H1 (cell line): ENCODE measurements at regions not wholly inside any gene's neighbourhood (a gene's known extent, or its start where the extent isn't known, plus 50 kb on each side); places are given as distances from the start of the nearest gene placed in this dataset.

Source experiments
- CTCF ChIA-PET: fragments of 300-600 bp; sonication (Branson Sonifier 250); formaldehyde crosslinking; loops from one replicate; lab custom pipeline; 2021; ENCODE audit not compliant: partially characterized antibody; lab: Charles Lee
- POLR2A ChIA-PET: fragments of 300-600 bp; sonication (Branson Sonifier 250); formaldehyde crosslinking; loops from one replicate; lab custom pipeline; 2021; ENCODE audit warnings: inconsistent platforms; ENCODE audit not compliant: partially characterized antibody; lab: Charles Lee
- DNase-seq, 2 experiments: peaks; one replicate each; pipeline versions ENCODE4 v3.0.0 to v3.0.0-alpha.2; 2010 to 2022; ENCODE audit warnings: low spot score in 2 of 2, low read depth in 1 of 2, mixed read lengths in 1 of 2
- FAIRE-seq: peaks from 2 replicates; lab custom pipeline; 2011; peaks lifted over from hg19 to GRCh38; lab: Jason Lieb, UNC
- H2AFZ ChIP-seq: 2 replicates; pipeline ENCODE4 v1.8.1; 2012; ENCODE audit warnings: low read length, inconsistent platforms
- H2AK5ac ChIP-seq: 2 replicates; pipeline ENCODE4 v1.6.1; 2013; ENCODE audit warnings: low read depth, low read length
- H2BK120ac ChIP-seq: replicated peaks from 2 replicates; pipeline ENCODE3; 2013; ENCODE audit warnings: low read depth, low read length, inconsistent platforms
- H2BK12ac ChIP-seq: 2 replicates; pipeline ENCODE4 v1.6.1; 2013; ENCODE audit warnings: low read depth, low read length
- H2BK15ac ChIP-seq: 2 replicates; pipeline ENCODE4 v1.6.1; 2013; ENCODE audit warnings: low read length
- H2BK20ac ChIP-seq: 2 replicates; pipeline ENCODE4 v1.6.1; 2013; ENCODE audit warnings: low read length
- H2BK5ac ChIP-seq: 2 replicates; pipeline ENCODE4 v1.6.1; 2013; ENCODE audit warnings: low read depth, low read length
- H3K14ac ChIP-seq: 2 replicates; pipeline ENCODE4 v1.6.1; 2013; ENCODE audit warnings: inconsistent platforms; ENCODE audit not compliant: insufficient read length
- H3K18ac ChIP-seq: 2 replicates; pipeline ENCODE4 v1.6.1; 2013; ENCODE audit warnings: low read length; ENCODE audit errors: extremely low read depth
- H3K23ac ChIP-seq: 2 replicates; pipeline ENCODE4 v1.6.1; 2013; ENCODE audit warnings: inconsistent platforms; ENCODE audit not compliant: insufficient read length
- H3K23me2 ChIP-seq: 2 replicates; pipeline ENCODE4 v1.6.1; 2013; ENCODE audit warnings: low read depth, low read length
- H3K27ac ChIP-seq: 2 replicates; pipeline ENCODE4 v1.6.1; 2011; ENCODE audit warnings: low read depth, low read length, inconsistent platforms
- H3K27me3 ChIP-seq, 4 experiments: replicated peaks in 1 of 4; 1 replicate in 1 of 4; 2 replicates in 3 of 4; pipeline versions ENCODE4 v1.6.1 to v1.8.1; 2011 to 2013; ENCODE audit warnings: low read length in 3 of 4, mild to moderate bottlenecking in 3 of 4, inconsistent platforms in 2 of 4, mixed read lengths in 2 of 4, moderate library complexity in 1 of 4; ENCODE audit not compliant: control insufficient read depth in 3 of 4, insufficient read depth in 3 of 4; ENCODE audit errors: extremely low read depth in 1 of 4
- H3K36me3 ChIP-seq, 4 experiments: 2 replicates each; pipeline versions ENCODE4 v1.6.1 to v1.8.1; 2011 to 2013; ENCODE audit warnings: mild to moderate bottlenecking in 4 of 4, low read length in 3 of 4, moderate library complexity in 2 of 4, control low read depth in 1 of 4, inconsistent platforms in 1 of 4; ENCODE audit not compliant: insufficient read depth in 4 of 4, control insufficient read depth in 2 of 4
- H3K4ac ChIP-seq: replicated peaks from 2 replicates; pipeline ENCODE3; 2013; ENCODE audit warnings: low read length, low read depth, mixed read lengths, inconsistent platforms; ENCODE audit not compliant: insufficient read length
- H3K4me1 ChIP-seq, 4 experiments: replicated peaks in 1 of 4; 1 replicate in 1 of 4; 2 replicates in 3 of 4; pipeline versions ENCODE4 v1.6.1 to v1.8.1; 2011 to 2013; ENCODE audit warnings: low read length in 3 of 4, inconsistent platforms in 2 of 4, mixed read lengths in 1 of 4; ENCODE audit not compliant: insufficient read depth in 4 of 4, control insufficient read depth in 3 of 4
- H3K4me2 ChIP-seq, 2 experiments: 2 replicates each; pipeline versions ENCODE4 v1.6.1 to v1.8.1; 2011 to 2013; ENCODE audit warnings: low read depth in 2 of 2, low read length in 2 of 2, control low read depth in 1 of 2, inconsistent platforms in 1 of 2, mild to moderate bottlenecking in 1 of 2; ENCODE audit not compliant: insufficient read depth in 1 of 2
- H3K4me3 ChIP-seq, 4 experiments: fragments of 200-600, 300-600 bp in 1 of 4; sonication (generic), shearing (Covaris generic), sonication (Bioruptor Twin) in 1 of 4; 2 replicates each; pipeline versions ENCODE4 v1.5.1 to v1.8.1; 2011 to 2016; ENCODE audit warnings: low read length in 4 of 4, low read depth in 3 of 4, control low read depth in 2 of 4, inconsistent platforms in 2 of 4, mild to moderate bottlenecking in 2 of 4, mixed read lengths in 1 of 4, moderate library complexity in 1 of 4; ENCODE audit not compliant: insufficient read depth in 2 of 4; ENCODE audit errors: extremely low read depth in 1 of 4
- H3K56ac ChIP-seq: replicated peaks from 2 replicates; pipeline ENCODE3; 2013; ENCODE audit warnings: low read depth, mild to moderate bottlenecking, mixed read lengths, low read length, inconsistent platforms; ENCODE audit not compliant: insufficient read length
- H3K79me1 ChIP-seq: 2 replicates; pipeline ENCODE4 v1.6.1; 2013; ENCODE audit warnings: low read depth, low read length, control low read depth
- H3K79me2 ChIP-seq, 2 experiments: 2 replicates each; pipeline versions ENCODE4 v1.6.1 to v1.8.1; 2012 to 2013; ENCODE audit warnings: low read length in 2 of 2, mild to moderate bottlenecking in 2 of 2, inconsistent platforms in 1 of 2; ENCODE audit not compliant: insufficient read depth in 2 of 2, control insufficient read depth in 1 of 2
- H3K9ac ChIP-seq, 4 experiments: replicated peaks in 1 of 4; 1 replicate in 1 of 4; 2 replicates in 3 of 4; pipeline versions ENCODE4 v1.6.1 to v1.8.1; 2011 to 2013; ENCODE audit warnings: low read depth in 3 of 4, low read length in 3 of 4, control low read depth in 2 of 4, mild to moderate bottlenecking in 2 of 4, moderate library complexity in 2 of 4, inconsistent platforms in 1 of 4; ENCODE audit errors: extremely low read depth in 1 of 4
- H3K9me3 ChIP-seq, 2 experiments: 2 replicates each; pipeline versions ENCODE4 v1.6.1 to v1.8.1; 2012 to 2013; ENCODE audit warnings: mild to moderate bottlenecking in 2 of 2, moderate library complexity in 2 of 2, control low read depth in 1 of 2, inconsistent platforms in 1 of 2, low read depth in 1 of 2, low read length in 1 of 2, mixed read lengths in 1 of 2; ENCODE audit not compliant: insufficient read depth in 2 of 2
- H4K20me1 ChIP-seq, 2 experiments: replicated peaks in 1 of 2; 2 replicates each; pipeline versions ENCODE3 to v1.8.1; 2011 to 2013; ENCODE audit warnings: inconsistent platforms in 2 of 2, low read length in 2 of 2, mild to moderate bottlenecking in 1 of 2; ENCODE audit not compliant: insufficient read depth in 2 of 2, control insufficient read depth in 1 of 2
- H4K5ac ChIP-seq: 2 replicates; pipeline ENCODE4 v1.6.1; 2013; ENCODE audit warnings: low read length, low read depth, mixed read lengths, inconsistent platforms; ENCODE audit not compliant: insufficient read length
- H4K8ac ChIP-seq: 2 replicates; pipeline ENCODE4 v1.8.0; 2013; ENCODE audit warnings: mild to moderate bottlenecking, moderate library complexity, low read length, inconsistent platforms; ENCODE audit not compliant: insufficient read depth; ENCODE audit errors: extremely low read depth
- H4K91ac ChIP-seq: replicated peaks from 2 replicates; pipeline ENCODE3; 2013; ENCODE audit warnings: low read length, mixed read lengths, inconsistent platforms; ENCODE audit not compliant: insufficient read length
- BACH1 ChIP-seq: IDR thresholded peaks from 2 replicates; pipeline ENCODE4 v1.6.1; 2012; ENCODE audit warnings: low read length, improper control_type of control experiment
- HDAC6 ChIP-seq: IDR thresholded peaks from one replicate; pipeline ENCODE4 v1.7.1; 2012; ENCODE audit warnings: low read depth, mild to moderate bottlenecking, inconsistent platforms, low read length, moderate library complexity
- WGBS, 2 experiments: shearing (Covaris generic) in 1 of 2; methylation state at CpG; one replicate each; pipeline versions ENCODE4 v1.1.6 to v1.1.7; 2013 to 2015; ENCODE audit warnings: low lambda C conversion rate in 2 of 2, mixed read lengths in 2 of 2, inconsistent platforms in 1 of 2, low coverage in 1 of 2, missing lambda C conversion rate in 1 of 2; ENCODE audit not compliant: insufficient replicate concordance in 2 of 2, insufficient coverage in 1 of 2, insufficient read length in 1 of 2; ENCODE audit errors: extremely low coverage in 1 of 2, missing lambda C conversion rate in 1 of 2; 5-methylcytosine and 5-hydroxymethylcytosine counted together

- H3K23me2 ChIP-seq = no peaks in the 10 kb centered on the region
- H4K5ac ChIP-seq = no peak overlapping the region
- H2BK20ac ChIP-seq = no peak overlapping the region
- H3K79me2 ChIP-seq = no peaks in the 10 kb centered on the region
- FAIRE-seq = no peak
- H3K36me3 ChIP-seq = no peaks in the 10 kb centered on the region
- 95% methylated on average over 3 of the region's 3 CpGs; no CpG with 5 or more reads in 1 of the 2 experiments for WGBS, 2 experiments
- H2BK12ac ChIP-seq = no peak overlapping the region
- H4K91ac ChIP-seq = no peak overlapping the region
- H3K27ac ChIP-seq = no peak overlapping the region
- H3K23ac ChIP-seq = no peak overlapping the region
- H3K56ac ChIP-seq = no peak overlapping the region
- H3K4me2 ChIP-seq = no peak overlapping the region
- no peak overlapping the region for H3K9ac ChIP-seq
- ChIA-PET CTCF (interaction anchor here (1.6 kb wide), 1 partner anchor 123 kb away, joined by 3 read pairs; no protein-coding TSS in a partner anchor), POLR2A (no interaction called here)
- no peak overlapping the region for H2BK15ac ChIP-seq
- TF ChIP-seq BACH1 = no peak
- no peak for TF ChIP-seq HDAC6
- no peak overlapping the region for H2BK5ac ChIP-seq
- H4K20me1 ChIP-seq = no peaks in the 10 kb centered on the region
- H3K14ac ChIP-seq = no peak overlapping the region
- no peaks in the 10 kb centered on the region for H3K79me1 ChIP-seq
- H3K9me3 ChIP-seq = no peaks in the 10 kb centered on the region
- H3K4me1 ChIP-seq = no peaks in the 10 kb centered on the region
- no peak overlapping the region for H2BK120ac ChIP-seq
- H3K27me3 ChIP-seq = no peaks in the 10 kb centered on the region
- no peak overlapping the region for H2AK5ac ChIP-seq
- H2AFZ ChIP-seq = no peak overlapping the region
- DNase-seq = no peak
- no peak overlapping the region for H4K8ac ChIP-seq
- H3K4ac ChIP-seq = no peak overlapping the region
- H3K18ac ChIP-seq = no peak overlapping the region
- H3K4me3 ChIP-seq = no peak overlapping the region
These were observed 162.7 kb downstream of the PTPN20 start for GRCh38 chr10:47073967-47074366.
